Ishikawa (cell line): ENCODE measurements at regions not wholly inside any gene's neighbourhood (a gene's known extent, or its start where the extent isn't known, plus 50 kb on each side); places are given as distances from the start of the nearest gene placed in this dataset.

ENCODE experiments used
- CEBPB ChIP-seq: IDR thresholded peaks from 2 replicates; pipeline ENCODE4 v1.6.1; 2012
- CREB1 ChIP-seq: IDR thresholded peaks from 2 replicates; pipeline ENCODE4 v1.6.1; 2012; ENCODE audit warnings: low read depth
- EGR1 ChIP-seq: IDR thresholded peaks from 2 replicates; pipeline ENCODE4 v1.6.1; 2012
- EP300 ChIP-seq: IDR thresholded peaks from 2 replicates; pipeline ENCODE4 v1.6.1; 2012; ENCODE audit warnings: borderline replicate concordance
- FOXM1 ChIP-seq: IDR thresholded peaks from 2 replicates; pipeline ENCODE4 v1.6.1; 2012; ENCODE audit warnings: low read depth, borderline replicate concordance
- MAX ChIP-seq: IDR thresholded peaks from 2 replicates; pipeline ENCODE4 v1.6.1; 2012
- NFIC ChIP-seq: IDR thresholded peaks from 2 replicates; pipeline ENCODE4 v1.6.1; 2012
- RAD21 ChIP-seq: IDR thresholded peaks from 2 replicates; pipeline ENCODE4 v1.6.1; 2012; ENCODE audit warnings: low read depth
- REST ChIP-seq: IDR thresholded peaks from 2 replicates; pipeline ENCODE4 v1.6.1; 2012; ENCODE audit warnings: low read depth, mild to moderate bottlenecking
- TAF1 ChIP-seq: IDR thresholded peaks from 2 replicates; pipeline ENCODE4 v1.6.1; 2012; ENCODE audit warnings: low read depth, mild to moderate bottlenecking
- TCF12 ChIP-seq: IDR thresholded peaks from 2 replicates; pipeline ENCODE4 v1.6.1; 2012; ENCODE audit warnings: low read depth
- TEAD4 ChIP-seq: IDR thresholded peaks from 2 replicates; pipeline ENCODE4 v1.6.1; 2012
- USF1 ChIP-seq: IDR thresholded peaks from 2 replicates; pipeline ENCODE4 v1.6.1; 2012
- YY1 ChIP-seq: IDR thresholded peaks from 2 replicates; pipeline ENCODE4 v1.6.1; 2012; ENCODE audit warnings: low read depth
- ZBTB7A ChIP-seq: IDR thresholded peaks from 2 replicates; pipeline ENCODE4 v1.6.1; 2012; ENCODE audit warnings: low read depth

DNA sequence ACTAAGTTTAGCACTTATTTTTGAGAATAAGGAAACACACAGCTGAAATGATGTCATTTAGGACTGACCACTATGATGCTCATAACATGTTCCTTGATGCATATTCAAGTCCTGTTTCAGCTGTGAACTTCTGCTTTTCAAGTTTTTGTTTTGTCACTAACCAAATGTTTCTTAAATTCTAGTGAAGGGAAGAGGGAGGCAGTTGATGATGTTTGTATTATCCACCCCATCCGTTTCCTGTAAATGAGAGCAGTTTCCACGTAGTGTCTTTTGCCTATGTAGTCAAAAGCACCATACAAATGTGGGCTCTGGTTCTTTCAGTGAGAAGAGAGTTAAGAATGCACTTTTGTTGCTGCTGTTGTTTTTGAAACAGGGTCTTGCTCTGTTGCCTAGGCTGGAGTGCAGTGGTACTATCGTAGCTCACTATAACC lies 491.8 kb downstream of the PCNX1 start:
- TF ChIP-seq NFIC (no peak), FOXM1 (no peak), YY1 (no peak), ZBTB7A (no peak), EP300 (no peak), CEBPB (no peak), MAX (no peak), REST (no peak), EGR1 (no peak), RAD21 (no peak), TCF12 (no peak), TEAD4 (no peak), CREB1 (no peak), TAF1 (no peak), USF1 (no peak)

DNA sequence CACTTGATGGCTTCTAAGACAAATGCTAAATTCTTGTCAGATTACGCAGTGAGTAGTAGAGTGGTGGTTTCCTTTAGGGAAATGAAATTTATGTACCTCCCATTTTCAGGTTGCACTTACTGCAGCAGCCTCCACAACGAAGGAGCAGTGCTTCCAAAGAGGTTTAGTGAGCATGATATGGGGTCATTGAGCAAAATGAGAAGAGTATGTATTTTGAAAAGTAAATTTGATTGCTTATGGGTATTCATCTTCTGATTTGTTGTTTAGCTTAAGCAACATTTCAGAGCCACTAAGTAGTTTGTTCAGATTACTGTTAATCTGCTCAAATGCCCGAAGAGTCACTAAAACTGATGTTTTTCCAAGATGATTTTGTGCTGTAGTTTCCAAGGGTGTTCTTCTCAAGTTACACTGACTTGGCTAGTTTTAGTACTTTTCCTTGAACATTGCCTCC lies 493.6 kb downstream of the PCNX1 start:
- no peak for TF ChIP-seq EGR1
- TF ChIP-seq TEAD4 = no peak
- no peak for TF ChIP-seq REST
- TF ChIP-seq EP300 = no peak
- no peak for TF ChIP-seq CREB1
- TF ChIP-seq TCF12 = no peak
- no peak for TF ChIP-seq ZBTB7A
- TF ChIP-seq CEBPB = no peak
- no peak for TF ChIP-seq RAD21
- TF ChIP-seq MAX = no peak

DNA sequence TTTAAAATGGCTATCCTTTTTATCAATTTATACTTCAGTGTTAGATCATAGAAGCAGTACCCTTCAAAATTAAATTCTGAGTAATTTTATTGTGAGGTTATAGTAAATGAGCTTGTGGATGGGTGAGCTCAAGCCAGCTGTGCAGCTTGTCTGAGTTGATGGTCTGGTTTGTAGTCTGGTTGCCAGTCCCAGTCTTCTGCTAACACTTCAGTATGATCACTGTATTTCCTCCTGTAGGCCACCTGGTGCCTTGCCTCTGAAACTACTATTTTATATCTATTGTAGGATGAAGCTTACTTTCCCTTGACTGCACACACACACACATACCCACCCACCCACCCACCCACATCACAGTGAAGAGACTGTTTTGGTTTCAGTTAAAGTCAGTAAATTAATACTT lies 496.4 kb downstream of the PCNX1 start:
- TF ChIP-seq CEBPB (no peak), TEAD4 (no peak), RAD21 (no peak), ZBTB7A (no peak), MAX (no peak), EGR1 (no peak), TAF1 (no peak), YY1 (no peak), REST (no peak)

DNA sequence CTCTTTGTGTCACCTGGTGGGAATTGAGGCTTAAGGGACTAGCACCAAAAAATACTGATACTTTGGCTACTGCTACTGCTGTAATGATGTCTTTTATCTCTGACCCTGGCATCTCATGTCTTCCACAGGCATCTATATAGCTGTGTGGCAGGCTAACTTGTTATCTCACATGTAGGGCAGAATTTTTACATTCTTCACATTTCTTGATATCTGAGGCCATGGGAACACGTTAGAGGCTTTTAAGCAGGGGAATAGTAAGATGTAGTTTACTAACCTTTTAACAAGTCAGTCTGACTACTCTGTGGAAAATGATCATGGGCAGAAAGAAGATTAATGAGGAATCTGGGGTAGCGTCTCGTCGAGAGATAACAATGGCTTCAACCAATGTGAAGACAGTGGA lies 498.4 kb downstream of the PCNX1 start:
- TF ChIP-seq CREB1 (no peak), ZBTB7A (no peak), USF1 (no peak), TCF12 (no peak), YY1 (no peak), REST (no peak), CEBPB (no peak), EGR1 (no peak), NFIC (no peak), EP300 (no peak), FOXM1 (no peak)
